Activated CD4-positive, alpha-beta memory T cell treated with anti-CD3 and anti-CD28 coated beads, Interleukin-2, amount 10 ng/mL, durations not matched to agents 7 days and 5 days (primary cell): ENCODE measurements at regions not wholly inside any gene's neighbourhood (a gene's known extent, or its start where the extent isn't known, plus 50 kb on each side); places are given as distances from the start of the nearest gene placed in this dataset.
"Not testable (repeated sequence)": the region's sequence is repeated elsewhere in the genome, so short reads cannot be mapped to it uniquely, and the experiment has no call there.

Experiments
- CTCF ChIA-PET: fragments of 350-600 bp; sonication (Branson Sonifier 250); formaldehyde crosslinking; loops from one replicate; lab custom pipeline; 2021; ENCODE audit warnings: antibody characterized with exemption, inconsistent platforms; lab: Charles Lee
- POLR2A ChIA-PET: fragments of 350-600 bp; sonication (Branson Sonifier 250); formaldehyde crosslinking; loops from one replicate; lab custom pipeline; 2021; ENCODE audit warnings: antibody characterized with exemption; lab: Charles Lee
- DNase-seq: peaks from one replicate; pipeline ENCODE4 v3.0.0-alpha.2; 2020
- H3K27ac Mint-ChIP-seq: one replicate; pipeline ENCODE4 v1.8.0; 2021; ENCODE audit warnings: mild to moderate bottlenecking, mixed read lengths
- H3K27me3 Mint-ChIP-seq: one replicate; pipeline ENCODE4 v1.8.0; 2021; ENCODE audit warnings: mixed read lengths
- H3K36me3 Mint-ChIP-seq: one replicate; pipeline ENCODE4 v1.8.0; 2021; ENCODE audit warnings: low read depth, mixed read lengths
- H3K4me1 Mint-ChIP-seq: one replicate; pipeline ENCODE4 v1.8.0; 2021; ENCODE audit warnings: mixed read lengths
- H3K4me3 Mint-ChIP-seq: one replicate; pipeline ENCODE4 v1.8.0; 2021; ENCODE audit warnings: mild to moderate bottlenecking, mixed read lengths
- H3K9me3 Mint-ChIP-seq: one replicate; pipeline ENCODE4 v1.8.0; 2021; ENCODE audit warnings: mixed read lengths

DNA sequence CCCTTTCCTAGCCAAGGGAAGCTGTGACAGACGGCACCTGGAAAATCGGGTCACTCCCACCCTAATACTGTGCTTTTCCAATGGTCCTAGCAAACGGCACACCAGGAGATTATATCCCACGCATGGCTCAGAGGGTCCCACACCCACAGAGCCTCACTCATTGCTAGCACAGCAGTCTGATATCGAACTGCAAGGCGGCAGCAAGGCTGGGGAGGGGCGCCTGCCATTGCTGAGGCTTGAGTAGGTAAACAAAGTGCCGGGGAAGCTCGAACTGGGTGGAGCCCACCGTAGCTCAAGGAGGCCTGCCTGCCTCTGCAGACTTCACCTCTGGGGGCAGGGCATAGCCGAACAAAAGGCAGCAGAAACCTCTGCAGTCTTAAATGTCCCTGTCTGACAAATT is 91.4 kb upstream of the HMGXB4 start:
- POLR2A ChIA-PET, H3K4me3 Mint-ChIP-seq, DNase-seq, H3K27ac Mint-ChIP-seq, H3K9me3 Mint-ChIP-seq, H3K4me1 Mint-ChIP-seq, H3K36me3 Mint-ChIP-seq, H3K27me3 Mint-ChIP-seq: not testable (repeated sequence)
- CTCF ChIA-PET: interaction anchor here (0.5 kb wide), 1 partner anchor 29 kb away, joined by 3 read pairs; no protein-coding TSS in a partner anchor

GRCh38 chr22:35170716-35171697 is 86.3 kb upstream of the HMGXB4 start:
- ChIA-PET POLR2A (no interaction called here), CTCF (no interaction called here)
- H3K27ac Mint-ChIP-seq: no peak overlapping the region
- peaks cover 6% of the 10 kb centered on the region for H3K27me3 Mint-ChIP-seq
- no peaks in the 10 kb centered on the region for H3K9me3 Mint-ChIP-seq
- no peaks in the 10 kb centered on the region for H3K4me1 Mint-ChIP-seq
- no peak overlapping the region for H3K4me3 Mint-ChIP-seq
- H3K36me3 Mint-ChIP-seq: no peaks in the 10 kb centered on the region
- no peak for DNase-seq

GRCh38 chr22:35172442-35172841 is 84.9 kb upstream of the HMGXB4 start:
- Mint-ChIP-seq H3K4me3 (no peak overlapping the region), H3K36me3 (no peaks in the 10 kb centered on the region), H3K4me1 (no peaks in the 10 kb centered on the region), H3K9me3 (no peaks in the 10 kb centered on the region), H3K27ac (no peak overlapping the region), H3K27me3 (peaks cover 6% of the 10 kb centered on the region)
- DNase-seq: no peak
- ChIA-PET POLR2A (no interaction called here), CTCF (no interaction called here)

DNA sequence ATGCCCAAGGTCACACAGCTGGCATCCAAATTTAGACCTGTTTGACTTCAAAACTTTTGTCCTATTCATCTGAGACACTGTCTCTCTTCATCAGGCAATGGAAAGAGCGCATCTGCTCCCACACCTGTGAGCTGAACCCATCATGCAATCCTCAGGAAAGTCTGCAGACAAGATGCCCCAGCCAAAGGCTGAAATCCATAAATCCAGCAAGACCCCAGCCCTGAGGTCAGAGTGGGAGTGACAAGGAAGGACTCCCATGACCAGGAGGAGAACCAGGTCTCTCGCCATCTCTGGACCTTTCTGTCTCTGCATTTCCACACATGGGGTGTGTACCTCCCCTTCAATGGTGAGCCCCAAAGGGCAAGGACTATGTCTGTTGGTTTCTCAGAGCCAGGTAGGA is 83.6 kb upstream of the HMGXB4 start:
- CTCF ChIA-PET: no interaction called here

GRCh38 chr22:35174401-35175038 is 82.8 kb upstream of the HMGXB4 start:
- ChIA-PET POLR2A (no interaction called here), CTCF (no interaction called here)
- Mint-ChIP-seq H3K36me3 (no peaks in the 10 kb centered on the region), H3K27me3 (peaks cover 3% of the 10 kb centered on the region), H3K4me1 (no peaks in the 10 kb centered on the region), H3K9me3 (no peaks in the 10 kb centered on the region), H3K4me3 (no peak overlapping the region), H3K27ac (no peak overlapping the region)
- DNase-seq: no peak

More for the DNA sequence above, 83.6 kb upstream of the HMGXB4 start:
- Mint-ChIP-seq H3K27ac (no peak overlapping the region), H3K4me3 (no peak overlapping the region), H3K36me3 (no peaks in the 10 kb centered on the region), H3K9me3 (no peaks in the 10 kb centered on the region), H3K27me3 (peaks cover 4% of the 10 kb centered on the region), H3K4me1 (no peaks in the 10 kb centered on the region)
- no peak for DNase-seq
- POLR2A ChIA-PET: no interaction called here

- peaks cover 3% of the 10 kb centered on the region for H3K27me3 Mint-ChIP-seq
These were observed 81.9 kb upstream of the HMGXB4 start for GRCh38 chr22:35175392-35175791.

GRCh38 chr22:35177811-35178210 is 79.5 kb upstream of the HMGXB4 start:
- POLR2A ChIA-PET: no interaction called here

More at GRCh38 chr22:35175392-35175791, 81.9 kb upstream of the HMGXB4 start:
- no peak for DNase-seq
- ChIA-PET CTCF (no interaction called here), POLR2A (no interaction called here)
- Mint-ChIP-seq H3K27ac (no peak overlapping the region), H3K36me3 (no peaks in the 10 kb centered on the region), H3K4me3 (no peak overlapping the region), H3K9me3 (no peaks in the 10 kb centered on the region), H3K4me1 (no peaks in the 10 kb centered on the region)

GRCh38 chr22:35178446-35178845 is 78.8 kb upstream of the HMGXB4 start:
- H3K9me3 Mint-ChIP-seq: no peaks in the 10 kb centered on the region
- H3K4me3 Mint-ChIP-seq: no peak overlapping the region
- no peaks in the 10 kb centered on the region for H3K4me1 Mint-ChIP-seq
- peaks cover 3% of the 10 kb centered on the region for H3K27me3 Mint-ChIP-seq
- no peaks in the 10 kb centered on the region for H3K36me3 Mint-ChIP-seq
- ChIA-PET POLR2A (no interaction called here), CTCF (no interaction called here)
- no peak overlapping the region for H3K27ac Mint-ChIP-seq
- no peak for DNase-seq

More at GRCh38 chr22:35177811-35178210, 79.5 kb upstream of the HMGXB4 start:
- DNase-seq: no peak
- no peaks in the 10 kb centered on the region for H3K4me1 Mint-ChIP-seq
- peaks cover 3% of the 10 kb centered on the region for H3K27me3 Mint-ChIP-seq
- no peaks in the 10 kb centered on the region for H3K9me3 Mint-ChIP-seq
- CTCF ChIA-PET: no interaction called here
- H3K27ac Mint-ChIP-seq: no peak overlapping the region
- H3K4me3 Mint-ChIP-seq: no peak overlapping the region
- H3K36me3 Mint-ChIP-seq: no peaks in the 10 kb centered on the region

GRCh38 chr22:35183917-35184316 is 73.4 kb upstream of the HMGXB4 start:
- POLR2A ChIA-PET: no interaction called here
- H3K27ac Mint-ChIP-seq: no peak overlapping the region
- no peaks in the 10 kb centered on the region for H3K36me3 Mint-ChIP-seq
- no peak overlapping the region for H3K4me3 Mint-ChIP-seq
- no peaks in the 10 kb centered on the region for H3K9me3 Mint-ChIP-seq
- no peaks in the 10 kb centered on the region for H3K27me3 Mint-ChIP-seq
- CTCF ChIA-PET: no interaction called here
- H3K4me1 Mint-ChIP-seq: no peaks in the 10 kb centered on the region
- DNase-seq: no peak

- Mint-ChIP-seq H3K36me3 (no peaks in the 10 kb centered on the region), H3K9me3 (peaks cover 12% of the 10 kb centered on the region), H3K27ac (no peak overlapping the region), H3K4me1 (no peaks in the 10 kb centered on the region), H3K27me3 (no peaks in the 10 kb centered on the region), H3K4me3 (no peak overlapping the region)
- CTCF ChIA-PET: no interaction called here
- no peak for DNase-seq
- POLR2A ChIA-PET: no interaction called here
These were observed 70.8 kb upstream of the HMGXB4 start for GRCh38 chr22:35186492-35186891.

GRCh38 chr22:35188930-35189329 is 68.4 kb upstream of the HMGXB4 start:
- POLR2A ChIA-PET, H3K4me1 Mint-ChIP-seq, H3K27me3 Mint-ChIP-seq, H3K36me3 Mint-ChIP-seq, H3K4me3 Mint-ChIP-seq, CTCF ChIA-PET, H3K27ac Mint-ChIP-seq, DNase-seq: not testable (repeated sequence)
- H3K9me3 Mint-ChIP-seq: peaks cover 12% of the 10 kb centered on the region

DNA sequence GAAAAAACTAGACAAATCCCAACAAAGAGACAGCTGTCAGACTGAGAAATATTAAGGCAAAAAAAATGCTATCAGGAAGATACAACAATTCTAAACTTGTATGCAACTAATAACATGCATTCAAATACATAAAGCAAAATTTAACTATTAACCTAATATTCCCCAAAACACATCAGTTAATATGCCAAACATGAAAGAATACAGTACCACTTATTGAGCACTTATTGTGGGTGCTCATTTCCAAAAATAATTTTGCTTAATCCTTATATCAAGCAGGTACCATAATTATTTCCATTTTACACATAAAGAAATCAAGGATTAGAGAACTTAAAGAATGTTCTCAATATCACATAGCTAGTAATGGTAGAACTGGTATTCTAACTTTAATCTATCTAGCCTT is 67.7 kb upstream of the HMGXB4 start:
- ChIA-PET POLR2A (no interaction called here), CTCF (no interaction called here)
- no peak overlapping the region for H3K4me3 Mint-ChIP-seq
- no peak for DNase-seq
- peaks cover 12% of the 10 kb centered on the region for H3K9me3 Mint-ChIP-seq
- no peak overlapping the region for H3K27ac Mint-ChIP-seq
- no peaks in the 10 kb centered on the region for H3K36me3 Mint-ChIP-seq
- H3K27me3 Mint-ChIP-seq: no peaks in the 10 kb centered on the region
- H3K4me1 Mint-ChIP-seq: no peaks in the 10 kb centered on the region

DNA sequence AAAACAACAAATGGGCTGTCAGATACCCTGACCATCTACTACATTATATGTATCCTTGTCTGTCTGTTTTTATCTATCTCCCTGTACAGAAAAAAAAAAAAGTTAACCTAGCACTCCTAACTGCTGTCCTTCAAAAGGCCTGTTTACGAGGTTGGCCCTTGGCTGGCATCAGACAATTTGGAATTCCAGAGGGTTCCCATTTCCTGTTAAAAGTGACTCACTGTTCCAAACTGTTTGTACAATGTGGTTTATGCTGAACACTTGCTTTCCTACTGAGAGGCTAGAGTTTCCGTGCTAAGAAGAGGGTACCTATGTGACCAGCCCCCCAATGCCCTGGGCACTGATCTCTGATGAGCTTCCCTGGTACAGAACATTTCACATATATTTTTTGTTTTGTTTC is 65.9 kb upstream of the HMGXB4 start:
- ChIA-PET POLR2A (no interaction called here), CTCF (no interaction called here)
- no peak overlapping the region for H3K4me3 Mint-ChIP-seq
- no peaks in the 10 kb centered on the region for H3K4me1 Mint-ChIP-seq
- DNase-seq: no peak
- H3K36me3 Mint-ChIP-seq: no peaks in the 10 kb centered on the region
- H3K27me3 Mint-ChIP-seq: no peaks in the 10 kb centered on the region
- peaks cover 12% of the 10 kb centered on the region for H3K9me3 Mint-ChIP-seq
- H3K27ac Mint-ChIP-seq: no peak overlapping the region
